NCI-H2029 (cell line): ENCODE measurements at regions not wholly inside any gene's neighbourhood (a gene's known extent, or its start where the extent isn't known, plus 50 kb on each side); places are given as distances from the start of the nearest gene placed in this dataset.
"Not testable (repeated sequence)": the region's sequence is repeated elsewhere in the genome, so short reads cannot be mapped to it uniquely, and the experiment has no call there.

Experiments used
- DNase-seq: peaks from one replicate; lab custom pipeline; 2025; lab: John Stamatoyannopoulos, UW

DNA sequence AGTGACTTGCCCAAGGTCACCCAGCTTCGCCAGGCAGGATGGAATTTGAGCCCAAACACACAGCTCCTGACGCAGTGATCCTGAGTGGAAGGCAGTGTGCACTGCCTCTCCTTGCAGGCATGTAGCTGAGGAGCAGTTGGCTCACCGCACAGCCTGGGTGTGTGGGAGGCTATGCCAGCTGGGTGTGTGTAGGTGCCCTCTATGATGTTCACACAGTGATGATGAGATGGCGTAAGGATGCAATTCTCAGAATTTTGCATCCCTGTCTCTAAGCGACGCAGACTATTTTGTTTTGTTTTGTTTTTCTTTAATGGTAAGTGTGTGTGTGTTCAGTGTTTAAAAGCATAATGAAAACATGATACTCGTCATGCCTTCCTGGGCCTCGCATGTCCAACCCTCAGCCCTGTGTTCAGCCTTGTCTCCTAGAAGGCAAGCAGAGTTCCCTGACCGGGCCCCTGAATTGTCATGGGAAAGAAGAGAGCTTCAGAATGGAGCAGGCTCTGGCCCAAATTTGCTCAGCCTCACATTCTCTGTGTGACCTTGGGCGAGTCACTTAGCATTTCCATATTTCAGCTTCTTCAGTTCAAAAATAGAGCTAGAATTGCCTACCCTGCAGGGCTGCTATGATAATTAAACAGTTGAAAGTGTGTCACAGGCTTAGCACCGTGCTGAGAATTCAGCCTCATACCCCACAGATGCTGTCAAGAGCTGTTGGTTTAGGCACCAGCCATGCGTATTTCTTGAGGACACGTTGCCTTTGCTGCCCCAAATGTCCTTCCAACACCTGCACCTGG is 603.6 kb upstream of the RAB6C start:
- DNase-seq = no peak

DNA sequence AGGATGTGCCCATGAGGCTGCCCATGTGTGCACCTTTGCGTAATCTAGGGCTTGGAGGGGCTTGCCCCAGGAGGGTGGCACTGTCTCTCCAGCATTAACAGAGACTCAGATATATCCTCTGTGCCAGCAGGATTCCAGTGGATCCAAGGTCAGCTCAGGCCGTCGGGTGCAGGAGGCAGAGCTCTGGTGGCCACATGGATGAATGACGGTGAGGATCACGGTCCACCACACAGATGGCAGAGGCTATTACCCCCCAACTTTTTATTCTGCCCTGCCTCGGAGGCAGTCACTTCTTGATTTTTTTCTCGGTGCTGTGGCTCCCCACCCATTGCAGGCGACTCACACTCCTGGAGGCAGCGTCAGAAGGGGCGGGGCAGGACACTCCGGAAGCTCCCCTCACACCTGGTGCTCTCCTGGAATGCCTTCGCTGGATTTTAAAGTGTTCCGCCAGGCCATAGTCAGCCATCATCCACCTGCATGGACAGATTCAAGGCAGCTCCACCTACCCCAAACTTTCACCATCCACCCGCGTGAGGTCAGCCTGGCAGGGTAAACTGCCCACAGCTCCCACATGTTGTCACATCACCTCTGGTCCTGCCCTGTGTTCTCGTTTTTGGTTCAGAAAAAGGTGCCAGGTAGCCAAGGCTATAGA is 602.9 kb upstream of the RAB6C start:
- no peak for DNase-seq

DNA sequence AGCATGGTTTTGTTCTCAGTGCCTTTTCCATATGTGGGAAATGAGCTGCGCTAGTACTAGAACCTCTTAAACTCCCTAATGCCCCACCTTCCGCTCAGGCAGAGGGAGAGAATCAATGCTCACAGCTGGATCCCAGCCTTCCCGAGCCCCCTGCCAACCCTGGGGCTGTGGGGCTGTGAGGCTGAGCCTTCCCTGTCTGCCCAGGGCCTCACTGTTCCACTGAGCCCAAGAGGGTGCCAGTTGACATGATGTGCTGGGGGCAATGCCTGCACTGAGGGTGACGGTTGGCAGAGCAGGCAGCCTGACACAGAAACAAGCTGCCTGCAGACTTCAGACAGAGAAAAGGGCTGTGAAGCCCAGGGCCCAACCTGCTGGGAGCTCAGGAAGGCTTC is 602.4 kb upstream of the RAB6C start:
- DNase-seq = no peak

- DNase-seq = no peak
These were observed 601.3 kb upstream of the RAB6C start for GRCh38 chr2:129378186-129378585.

GRCh38 chr2:129379411-129379810 is 600.1 kb upstream of the RAB6C start:
- no peak for DNase-seq

- no peak for DNase-seq
These were observed 597.7 kb upstream of the RAB6C start for GRCh38 chr2:129381789-129382188.

DNA sequence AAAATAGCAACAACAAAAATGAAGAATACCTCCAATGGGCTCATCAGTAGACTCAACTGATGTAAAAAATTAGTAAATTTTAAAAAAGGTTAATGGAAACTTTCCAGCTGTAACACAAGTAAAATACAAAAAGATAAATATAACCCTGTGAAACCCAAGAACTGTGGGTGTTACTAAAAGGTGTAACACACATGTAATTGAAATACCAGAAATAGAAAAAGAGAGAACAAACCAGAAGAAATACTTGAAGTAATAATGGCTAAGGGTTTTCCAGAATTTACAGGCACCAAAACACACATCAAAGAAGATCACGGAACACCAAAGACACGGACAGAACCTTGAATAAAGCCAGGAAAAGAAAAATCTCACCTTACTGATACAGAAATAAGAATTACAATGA is 590.6 kb upstream of the RAB6C start:
- no peak for DNase-seq

DNA sequence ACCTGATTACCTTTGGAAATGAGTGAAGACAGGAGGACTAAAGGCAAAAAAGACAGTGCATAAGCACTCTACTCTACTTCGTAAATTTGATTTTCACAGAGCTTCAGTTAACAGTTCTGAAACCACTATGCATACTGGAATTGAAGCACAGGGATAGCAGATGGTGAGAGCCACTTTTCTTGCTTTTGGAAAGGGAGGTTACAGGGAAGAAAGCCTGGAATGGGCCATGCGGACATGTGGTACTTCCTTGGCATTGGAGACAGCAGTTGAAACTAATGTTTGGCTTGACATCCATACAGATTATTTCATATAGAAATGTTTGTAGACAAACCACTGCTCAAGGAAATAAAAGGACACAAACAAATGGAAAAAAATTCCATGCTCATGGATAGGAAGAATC is 585.6 kb upstream of the RAB6C start:
- DNase-seq = no peak

- peak; percentile 28 for DNase-seq
These were observed 582.4 kb upstream of the RAB6C start for GRCh38 chr2:129396980-129397599.

DNA sequence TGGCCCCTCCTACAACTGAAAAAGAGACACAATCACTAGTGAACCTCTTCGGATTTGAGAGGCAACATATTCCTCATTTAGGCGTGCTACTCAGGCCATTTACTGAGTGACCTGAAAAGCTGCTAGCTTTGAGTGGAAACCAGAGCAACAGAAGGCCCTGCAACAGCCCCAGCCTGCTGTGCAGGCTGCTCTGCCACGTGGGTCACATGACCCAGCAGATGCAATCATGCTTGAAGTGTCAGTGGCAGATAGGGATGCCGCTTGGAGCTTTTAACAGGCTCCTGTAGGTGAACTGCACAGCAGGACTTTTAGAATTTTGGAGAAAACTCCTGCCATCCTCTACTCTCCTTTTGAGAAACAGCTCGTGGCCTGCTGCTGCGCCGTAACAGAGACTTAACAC is 578.6 kb upstream of the RAB6C start:
- DNase-seq = peak; percentile 15

GRCh38 chr2:129402076-129402475 is 577.4 kb upstream of the RAB6C start:
- no peak for DNase-seq

GRCh38 chr2:129404000-129404685 is 575.3 kb upstream of the RAB6C start:
- DNase-seq = no peak

DNA sequence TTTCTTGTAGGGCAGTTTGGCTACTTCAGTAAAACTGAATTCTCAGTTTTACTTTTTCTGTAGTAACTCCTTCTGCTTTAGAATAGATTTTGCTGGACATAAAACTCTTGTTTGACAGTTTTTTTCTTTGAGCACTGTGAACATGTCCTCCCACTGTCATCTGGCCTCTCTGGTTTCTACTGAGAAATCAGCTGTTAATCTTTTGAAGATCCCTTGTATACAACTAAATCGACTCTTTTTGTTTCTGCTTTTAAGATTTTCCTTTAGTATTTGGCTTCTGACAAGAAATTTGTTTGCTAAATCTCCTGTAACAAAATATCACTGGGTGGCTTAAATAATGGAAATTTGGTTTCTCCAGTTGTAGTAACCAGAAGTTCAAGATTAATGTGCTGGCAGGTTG is 570.9 kb upstream of the RAB6C start:
- no peak for DNase-seq

DNA sequence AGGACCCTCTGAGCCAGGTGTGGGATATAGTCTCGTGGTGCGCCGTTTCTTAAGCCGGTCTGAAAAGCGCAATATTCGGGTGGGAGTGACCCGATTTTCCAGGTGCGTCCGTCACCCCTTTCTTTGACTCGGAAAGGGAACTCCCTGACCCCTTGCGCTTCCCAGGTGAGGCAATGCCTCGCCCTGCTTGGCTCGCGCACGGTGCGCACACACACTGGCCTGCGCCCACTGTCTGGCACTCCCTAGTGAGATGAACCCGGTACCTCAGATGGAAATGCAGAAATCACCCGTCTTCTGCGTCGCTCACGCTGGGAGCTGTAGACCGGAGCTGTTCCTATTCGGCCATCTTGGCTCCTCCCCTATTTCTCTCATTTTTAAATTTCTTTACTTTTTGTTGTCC is 562.4 kb upstream of the RAB6C start:
- not testable (repeated sequence) for DNase-seq

- no peak for DNase-seq
These were observed 557.4 kb upstream of the RAB6C start for GRCh38 chr2:129422028-129422427.

DNA sequence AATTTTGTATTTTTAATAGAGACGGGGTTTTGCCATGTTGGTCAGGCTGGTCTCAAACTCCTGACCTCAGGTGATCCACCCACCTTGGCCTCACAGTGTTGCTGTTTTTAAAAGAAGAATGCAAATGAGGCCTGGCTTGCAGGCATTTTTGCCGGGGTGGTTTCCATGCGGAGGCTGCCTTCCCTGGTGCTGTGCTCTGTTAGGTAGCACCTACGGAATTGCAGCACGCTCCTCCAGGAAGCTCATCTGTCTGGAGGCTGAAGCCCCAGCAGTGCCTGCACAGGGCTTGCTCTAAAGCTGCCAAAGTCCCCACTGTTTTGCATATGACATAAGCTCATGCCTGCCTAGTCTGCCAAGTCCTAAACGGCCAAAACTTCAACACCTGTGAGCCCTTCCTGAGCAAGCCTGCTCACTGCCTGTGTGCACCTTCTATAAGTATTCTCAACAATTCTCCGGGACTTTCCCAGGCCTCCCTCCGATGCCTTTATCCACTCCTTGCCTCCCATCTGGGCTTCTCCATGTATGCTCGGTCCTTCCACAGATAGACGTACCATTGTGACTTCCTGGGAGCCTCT is 551.3 kb upstream of the RAB6C start:
- no peak for DNase-seq

- no peak for DNase-seq
These were observed 548.6 kb upstream of the RAB6C start for GRCh38 chr2:129430911-129431310.

DNA sequence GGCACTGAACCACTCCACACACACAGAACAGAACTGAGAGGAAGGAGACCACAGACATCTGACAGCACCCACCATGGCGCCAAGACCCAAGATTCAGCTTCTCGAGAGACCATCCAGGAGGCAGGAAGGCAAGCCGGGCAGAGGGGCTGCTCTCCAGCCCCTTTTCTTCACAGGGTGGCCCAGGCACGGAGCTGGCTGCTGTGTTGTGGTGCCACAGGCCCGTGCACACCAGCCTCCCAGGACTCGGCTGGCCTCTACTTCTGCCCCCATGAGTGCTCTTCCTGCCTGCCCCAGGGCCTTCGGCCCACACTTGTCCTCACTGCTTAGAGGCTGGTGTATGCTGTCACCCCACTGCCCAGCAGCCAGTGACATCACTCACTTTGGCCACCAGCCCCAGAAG is 547.6 kb upstream of the RAB6C start:
- no peak for DNase-seq

- DNase-seq = no peak
These were observed 542.7 kb upstream of the RAB6C start for GRCh38 chr2:129436809-129437208.

DNA sequence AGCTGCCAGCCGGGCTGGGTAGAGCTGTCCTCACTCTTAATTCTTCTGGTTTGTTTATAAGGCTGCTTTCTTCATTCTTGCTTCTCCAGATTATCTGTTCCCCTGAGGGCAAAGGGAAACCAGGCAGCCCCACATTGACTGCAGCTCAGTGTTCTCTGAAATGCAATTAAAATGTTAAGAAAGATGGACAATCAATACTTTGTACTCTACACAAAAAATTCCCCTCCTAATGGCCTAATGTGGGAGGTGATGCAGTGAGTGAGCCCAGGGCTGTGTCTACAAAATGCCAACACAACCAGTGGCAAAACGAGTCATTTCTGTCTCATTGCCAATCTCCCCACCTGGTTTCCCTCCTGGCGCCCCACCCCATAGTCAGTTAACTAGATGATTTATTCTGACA is 541.7 kb upstream of the RAB6C start:
- DNase-seq = no peak

DNA sequence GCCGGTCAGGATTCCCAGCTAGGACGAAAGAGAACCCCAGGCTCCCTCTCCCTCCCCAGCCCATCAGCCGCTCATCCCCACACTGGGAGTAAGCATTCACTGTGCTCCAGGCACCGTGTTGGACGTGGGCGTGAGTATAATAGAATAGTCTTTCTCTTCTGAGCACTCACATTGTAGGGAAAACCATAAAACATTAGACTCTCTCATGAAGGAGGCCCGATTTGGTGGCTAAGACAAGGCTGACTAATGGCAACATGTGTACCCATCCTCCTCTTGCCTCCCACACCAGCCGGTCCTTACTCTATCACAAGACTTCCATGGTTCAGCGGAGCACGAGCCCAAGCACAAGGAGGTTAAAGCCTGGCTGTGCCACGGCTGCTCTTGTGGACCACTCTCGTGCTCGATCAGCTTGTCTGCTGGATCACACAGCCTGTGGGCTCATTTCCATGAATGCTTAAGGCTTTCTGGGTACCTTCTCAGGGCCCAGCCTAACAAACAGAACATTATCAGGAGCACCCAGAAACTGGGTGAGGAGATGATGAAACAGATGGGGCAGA is 540.9 kb upstream of the RAB6C start:
- DNase-seq = no peak
